ACC112 (cell line): ENCODE measurements at regions not wholly inside any gene's neighbourhood (a gene's known extent, or its start where the extent isn't known, plus 50 kb on each side); places are given as distances from the start of the nearest gene placed in this dataset.

Source experiments
- H2AFZ ChIP-seq: fragments of 200-600 bp; sonication (generic); one replicate; pipeline ENCODE4 v1.6.0; 2017; ENCODE audit warnings: antibody characterized with exemption, low read length; ENCODE audit not compliant: unreplicated experiment
- H3K27ac ChIP-seq: fragments of 200-600 bp; sonication (generic); 2 replicates; pipeline ENCODE4 v1.5.1; 2014; ENCODE audit warnings: low read depth, mild to moderate bottlenecking, antibody characterized with exemption, low read length, moderate library complexity
- H3K27me3 ChIP-seq: fragments of 200-600 bp; sonication (generic); 2 replicates; pipeline ENCODE4 v1.6.1; 2014; ENCODE audit warnings: mild to moderate bottlenecking, antibody characterized with exemption, low read length, moderate library complexity, mixed read lengths; ENCODE audit not compliant: insufficient read depth
- H3K36me3 ChIP-seq: fragments of 200-600 bp; sonication (generic); 2 replicates; pipeline ENCODE4 v1.6.1; 2016; ENCODE audit warnings: mild to moderate bottlenecking, antibody characterized with exemption, low read length, moderate library complexity, mixed read lengths; ENCODE audit not compliant: insufficient read depth
- H3K4me1 ChIP-seq: fragments of 200-600 bp; sonication (generic); one replicate; pipeline ENCODE4 v1.6.1; 2016; ENCODE audit warnings: low read length, mixed read lengths; ENCODE audit not compliant: insufficient read depth, unreplicated experiment, control insufficient read depth
- H3K4me3 ChIP-seq: fragments of 200-600 bp; sonication (generic); 2 replicates; pipeline ENCODE4 v1.5.1; 2014; ENCODE audit warnings: mild to moderate bottlenecking, low read depth, low read length
- H3K79me2 ChIP-seq: fragments of 200-600 bp; sonication (generic); one replicate; pipeline ENCODE4 v1.6.0; 2016; ENCODE audit warnings: low read length; ENCODE audit not compliant: control insufficient read depth, unreplicated experiment, insufficient read depth

GRCh38 chr13:48761256-48761655 is 107.5 kb downstream of the CYSLTR2 start:
- Histone ChIP-seq H3K27me3 (no peaks in the 10 kb centered on the region), H2AFZ (no peak overlapping the region), H3K36me3 (no peaks in the 10 kb centered on the region), H3K27ac (no peak overlapping the region), H3K79me2 (no peaks in the 10 kb centered on the region), H3K4me3 (no peak overlapping the region), H3K4me1 (no peaks in the 10 kb centered on the region)

GRCh38 chr13:48769107-48769704 is 115.5 kb downstream of the CYSLTR2 start:
- H3K27me3 ChIP-seq, result no peaks in the 10 kb centered on the region
- H3K4me3 ChIP-seq, result no peak overlapping the region
- no peaks in the 10 kb centered on the region for H3K36me3 ChIP-seq
- H3K79me2 ChIP-seq, result no peaks in the 10 kb centered on the region
- no peak overlapping the region for H2AFZ ChIP-seq
- H3K27ac ChIP-seq, result no peak overlapping the region
- H3K4me1 ChIP-seq, result peaks cover 7% of the 10 kb centered on the region

DNA sequence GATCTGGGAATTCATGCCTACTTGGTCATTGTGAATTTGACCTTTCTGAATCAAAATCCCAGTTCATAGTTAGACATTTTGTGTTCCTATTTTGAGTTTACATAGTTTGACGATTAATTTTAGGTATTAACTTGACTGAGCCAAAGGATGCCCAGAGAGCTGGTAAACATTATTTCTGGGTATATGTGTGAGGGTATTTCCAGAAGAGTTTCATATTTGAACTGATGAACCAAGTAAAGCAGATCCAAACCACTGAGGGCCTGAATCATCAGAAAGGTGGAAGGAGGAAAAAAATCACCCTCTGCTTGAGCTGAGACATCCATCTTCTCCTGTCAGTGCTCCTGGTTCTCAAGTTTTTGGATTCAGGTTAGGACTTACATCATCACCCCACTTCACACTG is 116.6 kb downstream of the CYSLTR2 start:
- no peaks in the 10 kb centered on the region for H3K36me3 ChIP-seq
- no peaks in the 10 kb centered on the region for H3K27me3 ChIP-seq
- no peak overlapping the region for H3K4me3 ChIP-seq
- peaks cover 7% of the 10 kb centered on the region for H3K4me1 ChIP-seq
- no peak overlapping the region for H3K27ac ChIP-seq
- no peak overlapping the region for H2AFZ ChIP-seq
- no peaks in the 10 kb centered on the region for H3K79me2 ChIP-seq

- Histone ChIP-seq H3K36me3 (no peaks in the 10 kb centered on the region), H3K27me3 (no peaks in the 10 kb centered on the region), H3K27ac (no peak overlapping the region), H3K4me1 (peaks cover 20% of the 10 kb centered on the region), H3K4me3 (no peak overlapping the region), H2AFZ (no peak overlapping the region), H3K79me2 (no peaks in the 10 kb centered on the region)
Observed at GRCh38 chr13:48772908-48773307, 119.2 kb downstream of the CYSLTR2 start.

GRCh38 chr13:48773531-48774275 is 120.0 kb downstream of the CYSLTR2 start:
- no peaks in the 10 kb centered on the region for H3K27me3 ChIP-seq
- peaks cover 20% of the 10 kb centered on the region for H3K4me1 ChIP-seq
- H3K27ac ChIP-seq, result no peak overlapping the region
- no peak overlapping the region for H3K4me3 ChIP-seq
- no peak overlapping the region for H2AFZ ChIP-seq
- no peaks in the 10 kb centered on the region for H3K79me2 ChIP-seq
- no peaks in the 10 kb centered on the region for H3K36me3 ChIP-seq

GRCh38 chr13:48775285-48775684 is 121.6 kb downstream of the CYSLTR2 start:
- Histone ChIP-seq H3K27me3 (no peaks in the 10 kb centered on the region), H3K4me3 (no peak overlapping the region), H2AFZ (no peak overlapping the region), H3K79me2 (no peaks in the 10 kb centered on the region), H3K27ac (peak overlapping the region; percentile 28; the same call in 1 of the 2 replicates), H3K4me1 (peaks cover 20% of the 10 kb centered on the region), H3K36me3 (no peaks in the 10 kb centered on the region)

DNA sequence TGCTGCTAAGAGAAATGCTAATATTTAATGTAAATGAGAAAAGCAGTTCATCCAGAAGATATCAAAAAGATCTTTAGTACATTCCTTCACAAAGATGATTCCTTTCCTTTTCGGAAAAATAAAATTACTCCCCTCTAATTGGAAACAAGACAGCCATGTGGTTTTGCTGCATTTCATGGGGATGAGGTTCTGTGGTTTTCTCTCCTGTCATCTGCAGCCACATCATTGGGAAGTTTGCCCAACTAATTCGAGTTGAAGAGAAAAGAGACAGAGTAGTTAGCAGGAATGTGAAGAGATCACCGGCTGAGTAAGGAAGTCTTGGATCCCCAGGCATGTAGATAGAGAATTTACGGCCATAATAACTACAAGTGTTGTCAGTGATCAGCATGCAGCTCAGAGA is 122.1 kb downstream of the CYSLTR2 start:
- Histone ChIP-seq H3K79me2 (no peaks in the 10 kb centered on the region), H3K27ac (peak overlapping the region; percentile 28), H3K27me3 (no peaks in the 10 kb centered on the region), H2AFZ (no peak overlapping the region), H3K36me3 (no peaks in the 10 kb centered on the region), H3K4me1 (peaks cover 20% of the 10 kb centered on the region), H3K4me3 (no peak overlapping the region)

DNA sequence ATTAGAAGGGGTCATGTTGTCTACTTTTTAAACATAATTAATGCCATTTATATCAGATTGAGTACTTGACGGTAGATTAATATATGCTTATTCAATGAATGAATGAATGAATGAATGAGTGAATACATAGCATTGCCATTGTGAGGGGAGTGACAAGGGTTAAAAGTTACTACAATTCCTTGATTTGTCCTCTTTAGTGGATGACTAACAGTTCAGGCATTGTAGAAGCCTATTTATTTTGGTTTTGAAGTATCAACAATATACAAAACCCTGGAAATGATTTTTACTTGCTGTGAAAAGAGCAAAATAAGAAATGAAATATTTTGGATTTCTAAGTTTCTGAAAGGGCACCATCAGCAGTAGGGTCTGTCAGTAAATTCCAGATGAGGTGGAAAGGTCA is 122.7 kb downstream of the CYSLTR2 start:
- Histone ChIP-seq H3K27ac (peak overlapping the region; percentile 28), H2AFZ (no peak overlapping the region), H3K79me2 (no peaks in the 10 kb centered on the region), H3K4me1 (peaks cover 20% of the 10 kb centered on the region), H3K27me3 (no peaks in the 10 kb centered on the region), H3K36me3 (no peaks in the 10 kb centered on the region), H3K4me3 (no peak overlapping the region)

DNA sequence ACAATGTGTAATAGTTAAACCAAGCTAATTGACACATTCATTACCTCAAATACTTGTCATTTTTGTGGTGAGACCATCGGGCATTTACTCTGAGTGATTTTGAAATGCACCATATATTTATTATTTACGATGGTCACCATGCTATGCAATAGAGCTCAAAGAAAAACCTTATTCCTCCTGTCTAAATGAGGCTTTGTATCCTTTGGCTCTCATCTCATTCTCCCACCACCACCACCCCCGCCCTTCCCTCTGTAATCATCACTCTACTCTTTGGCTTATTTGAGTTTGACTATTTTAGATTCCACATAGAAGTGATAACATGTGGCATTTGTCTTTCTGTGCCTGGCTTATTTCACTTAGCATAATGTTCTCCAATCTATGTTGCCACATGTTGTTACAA is 124.9 kb downstream of the CYSLTR2 start:
- no peak overlapping the region for H3K27ac ChIP-seq
- no peaks in the 10 kb centered on the region for H3K36me3 ChIP-seq
- H3K4me1 ChIP-seq, result peaks cover 29% of the 10 kb centered on the region
- no peaks in the 10 kb centered on the region for H3K79me2 ChIP-seq
- no peak overlapping the region for H3K4me3 ChIP-seq
- no peaks in the 10 kb centered on the region for H3K27me3 ChIP-seq
- no peak overlapping the region for H2AFZ ChIP-seq

- peaks cover 28% of the 10 kb centered on the region for H3K4me1 ChIP-seq
- no peaks in the 10 kb centered on the region for H3K36me3 ChIP-seq
- H3K4me3 ChIP-seq, result no peak overlapping the region
- H3K27ac ChIP-seq, result no peak overlapping the region
- H2AFZ ChIP-seq, result no peak overlapping the region
- H3K79me2 ChIP-seq, result no peaks in the 10 kb centered on the region
- H3K27me3 ChIP-seq, result no peaks in the 10 kb centered on the region
Observed at GRCh38 chr13:48780713-48781341, 127.1 kb downstream of the CYSLTR2 start.

- Histone ChIP-seq H2AFZ (no peak overlapping the region), H3K27ac (peak overlapping the region; percentile 90), H3K4me1 (peaks cover 17% of the 10 kb centered on the region), H3K4me3 (no peak overlapping the region), H3K27me3 (no peaks in the 10 kb centered on the region), H3K79me2 (no peaks in the 10 kb centered on the region), H3K36me3 (no peaks in the 10 kb centered on the region)
Observed at GRCh38 chr13:48782429-48782840, 128.7 kb downstream of the CYSLTR2 start.
